ENCODE measurements at regions not wholly inside any gene's neighbourhood (a gene's known extent, or its start where the extent isn't known, plus 50 kb on each side); places are given as distances from the start of the nearest gene placed in this dataset.

DNA sequence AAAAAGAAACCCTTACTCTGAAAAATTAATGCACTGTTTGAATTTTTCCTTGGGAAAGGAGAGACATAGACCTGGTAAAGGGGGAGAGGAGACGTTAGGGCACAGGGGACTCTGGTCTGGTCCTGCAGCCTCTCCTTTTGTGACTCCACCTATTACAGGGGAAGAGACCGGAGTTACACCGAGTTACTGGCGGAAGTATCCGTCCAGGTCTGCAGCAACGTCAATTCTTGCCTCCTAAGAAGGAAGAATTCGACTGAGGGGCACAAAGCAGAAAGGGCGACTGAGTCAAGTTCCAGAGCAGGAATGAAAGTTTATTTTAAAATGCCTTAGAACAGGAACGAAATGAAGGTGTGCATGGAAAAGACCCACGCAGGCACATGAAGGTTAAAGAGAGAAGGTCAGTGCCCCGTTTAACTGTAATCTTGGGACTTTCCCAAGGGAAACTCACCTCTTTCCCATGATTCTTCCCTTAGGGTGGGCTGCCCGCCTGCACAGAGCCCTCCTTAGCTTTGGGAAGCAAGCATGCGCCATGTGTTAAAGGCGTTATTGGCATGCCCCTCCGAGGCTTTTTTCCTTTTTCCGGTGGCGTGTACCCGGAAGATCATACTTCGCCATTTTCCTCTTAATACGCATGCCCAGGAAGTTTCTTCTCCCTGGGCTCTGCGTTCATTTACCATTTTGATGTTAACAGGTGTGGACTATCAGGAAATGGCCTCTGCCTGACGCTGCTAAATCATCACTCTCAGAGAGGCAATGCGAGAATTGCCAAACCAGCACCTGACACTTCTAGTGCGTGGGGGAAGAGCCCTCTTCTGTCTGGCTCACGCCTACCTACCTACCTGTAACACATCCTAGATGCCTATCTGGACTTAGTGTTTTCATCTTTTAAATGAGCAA is 409.6 kb upstream of the PAPPA start:
- no peaks in the 10 kb centered on the region for H3K23me2 ChIP-seq (ENCODE audit: insufficient read length, low read depth, low read length, poor library complexity, severe bottlenecking)
- H3K27ac Mint-ChIP-seq = no peak overlapping the region
- H3K14ac ChIP-seq (ENCODE audit: insufficient read depth, low read length) = no peak overlapping the region
- H3K36me3 Mint-ChIP-seq (ENCODE audit: insufficient read depth in 1 of 3, low read depth in 3 of 3) = no peaks in the 10 kb centered on the region
- H3K27me3 ChIP-seq (ENCODE audit: insufficient read depth, low read length) = no peaks in the 10 kb centered on the region
- no peak overlapping the region for H2BK120ac ChIP-seq (ENCODE audit: low read depth, low read length, poor library complexity, severe bottlenecking)
- no peaks in the 10 kb centered on the region for H3K9me3 ChIP-seq (ENCODE audit: control insufficient read depth, low read depth, low read length)
- no peak overlapping the region for H2BK5ac ChIP-seq (ENCODE audit: insufficient read length, low read length)
- H2BK12ac ChIP-seq (ENCODE audit: insufficient read length, low read depth, low read length) = no peak overlapping the region
- H2BK15ac ChIP-seq (ENCODE audit: low read depth, low read length) = no peak overlapping the region
- no peak for TF ChIP-seq CTCF (conservative IDR thresholded peaks at IDR 0.05)
- DNase-seq = no peak
- no peak overlapping the region for H3K56ac ChIP-seq (ENCODE audit: insufficient read length, low read depth, low read length)
- H3K23ac ChIP-seq (ENCODE audit: insufficient read length, low read depth, low read length) = no peak overlapping the region
- no peaks in the 10 kb centered on the region for H4K20me1 ChIP-seq (ENCODE audit: control insufficient read depth, insufficient read depth, insufficient read length)
- H2AFZ ChIP-seq (ENCODE audit: low read length) = no peak overlapping the region
- H3K79me1 ChIP-seq (ENCODE audit: insufficient read depth, low read depth, low read length, poor library complexity, severe bottlenecking) = no peaks in the 10 kb centered on the region
- no peaks in the 10 kb centered on the region for H3K4me1 ChIP-seq (ENCODE audit: insufficient read depth, low read length)
- no peak overlapping the region for H3K4me3 Mint-ChIP-seq
- no peak overlapping the region for H4K5ac ChIP-seq (ENCODE audit: insufficient read length, low read depth, low read length)
- no peak overlapping the region for H2AK5ac ChIP-seq (ENCODE audit: insufficient read length, low read length)
- no peak overlapping the region for H4K91ac ChIP-seq (ENCODE audit: insufficient read length, low read depth, low read length)
- H3K4ac ChIP-seq (ENCODE audit: low read depth, low read length) = no peak overlapping the region
- H3K4me2 ChIP-seq (ENCODE audit: insufficient read depth, insufficient read length, low read length) = no peak overlapping the region
- H3K27me3 Mint-ChIP-seq (ENCODE audit: low read depth) = no peaks in the 10 kb centered on the region
- H3K4me1 Mint-ChIP-seq = no peaks in the 10 kb centered on the region
- H3T11ph ChIP-seq (ENCODE audit: low read length) = no peak overlapping the region
- no peak overlapping the region for H3K18ac ChIP-seq (ENCODE audit: insufficient read length, low read depth, low read length)
- no peak overlapping the region for H4K8ac ChIP-seq (replicated peaks; ENCODE audit: insufficient read length, low read depth, low read length)
- no peaks in the 10 kb centered on the region for H3K79me2 ChIP-seq (ENCODE audit: insufficient read depth, low read length)
- H3K9ac ChIP-seq (ENCODE audit: extremely low read depth, insufficient read length, low read length) = no peak overlapping the region
- no peak overlapping the region for H3K27ac ChIP-seq (ENCODE audit: insufficient read length, low read depth, low read length)
- WGBS (ENCODE audit: extremely low coverage, insufficient read length, low lambda C conversion rate) = no CpG with 5 or more reads among the region's 25 CpGs
- H3K9me3 Mint-ChIP-seq = no peaks in the 10 kb centered on the region
- H2BK20ac ChIP-seq (ENCODE audit: low read depth, low read length, poor library complexity, severe bottlenecking) = no peak overlapping the region
